SJSA1 (cell line): ENCODE measurements at regions not wholly inside any gene's neighbourhood (a gene's known extent, or its start where the extent isn't known, plus 50 kb on each side); places are given as distances from the start of the nearest gene placed in this dataset.
A peak's percentile ranks its signal among the peaks of the same experiment; 100 is the strongest.

Experiments used
- DNase-seq, 2 experiments: peaks; one replicate each; pipeline ENCODE4 v3.0.0-alpha.2; 2015 to 2020; ENCODE audit warnings: low spot score in 2 of 2, low read depth in 1 of 2
- H3K27ac ChIP-seq: fragments of 250-450 bp; sonication (Bioruptor Pico); 2 replicates; pipeline ENCODE4 v1.5.1; 2020; ENCODE audit warnings: mild to moderate bottlenecking, moderate library complexity
- H3K27me3 ChIP-seq: fragments of 250-450 bp; sonication (Bioruptor Pico); replicated peaks from 2 replicates; pipeline ENCODE4 v1.5.1; 2020; ENCODE audit warnings: mild to moderate bottlenecking, moderate library complexity
- H3K36me3 ChIP-seq: fragments of 250-450 bp; sonication (Bioruptor Pico); 2 replicates; pipeline ENCODE4 v1.5.1; 2020; ENCODE audit warnings: mild to moderate bottlenecking
- H3K4me1 ChIP-seq: fragments of 250-450 bp; sonication (Bioruptor Pico); replicated peaks from 2 replicates; pipeline ENCODE4 v1.6.1; 2021; ENCODE audit warnings: mild to moderate bottlenecking
- H3K4me3 ChIP-seq: fragments of 250-450 bp; sonication (Bioruptor Pico); 2 replicates; pipeline ENCODE4 v1.5.1; 2020; ENCODE audit warnings: mild to moderate bottlenecking
- H3K9me3 ChIP-seq: fragments of 250-450 bp; sonication (Bioruptor Pico); replicated peaks from 2 replicates; pipeline ENCODE4 v1.5.1; 2020; ENCODE audit warnings: mild to moderate bottlenecking

- Histone ChIP-seq H3K4me3 (no peak overlapping the region), H3K27me3 (no peaks in the 10 kb centered on the region), H3K27ac (no peak overlapping the region), H3K4me1 (no peaks in the 10 kb centered on the region), H3K9me3 (no peaks in the 10 kb centered on the region), H3K36me3 (no peaks in the 10 kb centered on the region)
- no peak for DNase-seq
Measured at GRCh38 chr21:28159396-28159795, 833.3 kb downstream of the LTN1 start.

- H3K27ac ChIP-seq, result no peak overlapping the region
- no peaks in the 10 kb centered on the region for H3K27me3 ChIP-seq
- H3K4me1 ChIP-seq, result no peaks in the 10 kb centered on the region
- no peaks in the 10 kb centered on the region for H3K36me3 ChIP-seq
- H3K4me3 ChIP-seq, result no peak overlapping the region
- no peaks in the 10 kb centered on the region for H3K9me3 ChIP-seq
- DNase-seq, result no peak
Measured at GRCh38 chr21:28156590-28156989, 836.1 kb downstream of the LTN1 start.

- DNase-seq, result no peak
- H3K36me3 ChIP-seq, result no peaks in the 10 kb centered on the region
- H3K27me3 ChIP-seq, result no peaks in the 10 kb centered on the region
- no peak overlapping the region for H3K4me3 ChIP-seq
- no peaks in the 10 kb centered on the region for H3K4me1 ChIP-seq
- no peak overlapping the region for H3K27ac ChIP-seq
- H3K9me3 ChIP-seq, result no peaks in the 10 kb centered on the region
Measured at GRCh38 chr21:28154121-28154520, 838.6 kb downstream of the LTN1 start.

GRCh38 chr21:28152732-28153131 is 839.9 kb downstream of the LTN1 start:
- no peak overlapping the region for H3K4me3 ChIP-seq
- H3K36me3 ChIP-seq, result no peaks in the 10 kb centered on the region
- DNase-seq, result no peak
- H3K27me3 ChIP-seq, result no peaks in the 10 kb centered on the region
- no peaks in the 10 kb centered on the region for H3K9me3 ChIP-seq
- H3K4me1 ChIP-seq, result no peaks in the 10 kb centered on the region
- no peak overlapping the region for H3K27ac ChIP-seq

- Histone ChIP-seq H3K9me3 (no peaks in the 10 kb centered on the region), H3K27me3 (no peaks in the 10 kb centered on the region), H3K4me3 (no peak overlapping the region), H3K4me1 (no peaks in the 10 kb centered on the region), H3K36me3 (no peaks in the 10 kb centered on the region), H3K27ac (no peak overlapping the region)
- DNase-seq, result no peak
Measured at GRCh38 chr21:28151758-28152157, 840.9 kb downstream of the LTN1 start.

- Histone ChIP-seq H3K4me3 (no peak overlapping the region), H3K36me3 (no peaks in the 10 kb centered on the region), H3K4me1 (no peaks in the 10 kb centered on the region), H3K27ac (no peak overlapping the region), H3K9me3 (no peaks in the 10 kb centered on the region), H3K27me3 (no peaks in the 10 kb centered on the region)
- DNase-seq, result no peak
Measured at GRCh38 chr21:28150778-28151177, 841.9 kb downstream of the LTN1 start.

- H3K9me3 ChIP-seq, result no peaks in the 10 kb centered on the region
- no peaks in the 10 kb centered on the region for H3K4me1 ChIP-seq
- H3K27ac ChIP-seq, result no peak overlapping the region
- H3K36me3 ChIP-seq, result no peaks in the 10 kb centered on the region
- no peak overlapping the region for H3K4me3 ChIP-seq
- no peaks in the 10 kb centered on the region for H3K27me3 ChIP-seq
- no peak for DNase-seq
Measured at GRCh38 chr21:28148400-28149064, 844.1 kb downstream of the LTN1 start.

GRCh38 chr21:28144653-28145052 is 848.0 kb downstream of the LTN1 start:
- Histone ChIP-seq H3K36me3 (no peaks in the 10 kb centered on the region), H3K27ac (no peak overlapping the region), H3K27me3 (no peaks in the 10 kb centered on the region), H3K4me3 (no peak overlapping the region), H3K9me3 (no peaks in the 10 kb centered on the region; the same call in 1 of the 2 replicates), H3K4me1 (0 out of 2 replicates have a peak, but pooled peaks cover 3% of the 10 kb centered on the region)
- DNase-seq, result no peak

- DNase-seq, result no peak
- H3K9me3 ChIP-seq, result no peaks in the 10 kb centered on the region; the same call in none of the 2 replicates
- 0 out of 2 replicates have a peak, but pooled peaks cover 3% of the 10 kb centered on the region for H3K4me1 ChIP-seq
- H3K27me3 ChIP-seq, result no peaks in the 10 kb centered on the region
- H3K4me3 ChIP-seq, result no peak overlapping the region
- H3K36me3 ChIP-seq, result no peaks in the 10 kb centered on the region
- no peak overlapping the region for H3K27ac ChIP-seq
Measured at GRCh38 chr21:28144089-28144488, 848.6 kb downstream of the LTN1 start.

- Histone ChIP-seq H3K4me3 (no peak overlapping the region), H3K27me3 (no peaks in the 10 kb centered on the region)
- peak in 1 of 2 experiments; percentile 14 for DNase-seq
Measured at GRCh38 chr21:28142697-28143096, 850.0 kb downstream of the LTN1 start.

GRCh38 chr21:28138272-28138671 is 854.4 kb downstream of the LTN1 start:
- Histone ChIP-seq H3K9me3 (peaks cover 3% of the 10 kb centered on the region), H3K36me3 (no peaks in the 10 kb centered on the region), H3K27ac (no peak overlapping the region), H3K4me1 (0 out of 2 replicates have a peak, but pooled peaks cover 3% of the 10 kb centered on the region), H3K4me3 (no peak overlapping the region), H3K27me3 (no peaks in the 10 kb centered on the region)
- DNase-seq, result no peak

More at GRCh38 chr21:28142697-28143096, 850.0 kb downstream of the LTN1 start:
- Histone ChIP-seq H3K36me3 (no peaks in the 10 kb centered on the region), H3K4me1 (0 out of 2 replicates have a peak, but pooled peaks cover 3% of the 10 kb centered on the region), H3K9me3 (no peaks in the 10 kb centered on the region; the same call in none of the 2 replicates), H3K27ac (no peak overlapping the region)

- H3K4me3 ChIP-seq, result no peak overlapping the region
- peaks cover 3% of the 10 kb centered on the region for H3K9me3 ChIP-seq
- H3K4me1 ChIP-seq, result no peaks in the 10 kb centered on the region
- DNase-seq, result no peak
- no peaks in the 10 kb centered on the region for H3K36me3 ChIP-seq
- no peaks in the 10 kb centered on the region for H3K27me3 ChIP-seq
- H3K27ac ChIP-seq, result no peak overlapping the region
Measured at GRCh38 chr21:28136656-28137255, 855.9 kb downstream of the LTN1 start.

- Histone ChIP-seq H3K27me3 (no peaks in the 10 kb centered on the region), H3K27ac (no peak overlapping the region), H3K4me3 (no peak overlapping the region), H3K36me3 (no peaks in the 10 kb centered on the region), H3K9me3 (peaks cover 3% of the 10 kb centered on the region), H3K4me1 (no peaks in the 10 kb centered on the region)
- DNase-seq, result no peak
Measured at GRCh38 chr21:28135646-28136045, 857.0 kb downstream of the LTN1 start.

GRCh38 chr21:28133116-28133515 is 859.6 kb downstream of the LTN1 start:
- no peaks in the 10 kb centered on the region for H3K27me3 ChIP-seq
- DNase-seq, result no peak
- H3K27ac ChIP-seq, result no peak overlapping the region
- peaks cover 3% of the 10 kb centered on the region; the same call in 1 of the 2 replicates for H3K9me3 ChIP-seq
- H3K4me3 ChIP-seq, result no peak overlapping the region
- no peaks in the 10 kb centered on the region for H3K4me1 ChIP-seq
- H3K36me3 ChIP-seq, result no peaks in the 10 kb centered on the region
